ENCODE measurements at regions not wholly inside any gene's neighbourhood (a gene's known extent, or its start where the extent isn't known, plus 50 kb on each side); places are given as distances from the start of the nearest gene placed in this dataset.

DNA sequence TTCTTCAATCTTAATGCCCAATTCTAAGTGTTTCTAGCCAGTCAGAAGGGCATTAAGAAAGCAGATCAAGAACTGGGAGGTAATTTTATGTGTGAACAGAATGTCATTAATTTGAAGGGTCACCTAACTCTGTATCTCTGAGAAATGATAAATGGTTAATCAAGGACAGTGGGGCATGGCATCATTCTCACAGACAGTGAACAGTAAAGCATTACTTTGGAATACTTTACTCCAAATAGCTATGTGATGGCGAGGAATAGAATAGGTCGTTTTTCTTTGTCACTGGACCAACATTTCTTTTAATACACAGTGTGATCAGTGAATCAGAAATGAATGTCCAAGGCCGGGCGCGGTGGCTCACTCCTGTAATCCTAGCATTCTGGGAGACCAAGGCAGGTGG lies 166.1 kb upstream of the KRR1 start:
- TF ChIP-seq, protein P1, sequence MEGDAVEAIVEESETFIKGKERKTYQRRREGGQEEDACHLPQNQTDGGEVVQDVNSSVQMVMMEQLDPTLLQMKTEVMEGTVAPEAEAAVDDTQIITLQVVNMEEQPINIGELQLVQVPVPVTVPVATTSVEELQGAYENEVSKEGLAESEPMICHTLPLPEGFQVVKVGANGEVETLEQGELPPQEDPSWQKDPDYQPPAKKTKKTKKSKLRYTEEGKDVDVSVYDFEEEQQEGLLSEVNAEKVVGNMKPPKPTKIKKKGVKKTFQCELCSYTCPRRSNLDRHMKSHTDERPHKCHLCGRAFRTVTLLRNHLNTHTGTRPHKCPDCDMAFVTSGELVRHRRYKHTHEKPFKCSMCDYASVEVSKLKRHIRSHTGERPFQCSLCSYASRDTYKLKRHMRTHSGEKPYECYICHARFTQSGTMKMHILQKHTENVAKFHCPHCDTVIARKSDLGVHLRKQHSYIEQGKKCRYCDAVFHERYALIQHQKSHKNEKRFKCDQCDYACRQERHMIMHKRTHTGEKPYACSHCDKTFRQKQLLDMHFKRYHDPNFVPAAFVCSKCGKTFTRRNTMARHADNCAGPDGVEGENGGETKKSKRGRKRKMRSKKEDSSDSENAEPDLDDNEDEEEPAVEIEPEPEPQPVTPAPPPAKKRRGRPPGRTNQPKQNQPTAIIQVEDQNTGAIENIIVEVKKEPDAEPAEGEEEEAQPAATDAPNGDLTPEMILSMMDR (conservative IDR thresholded peaks at IDR 0.05; ENCODE audit: low read depth, low read length): no peak
- no peak overlapping the region for H3K4me3 ChIP-seq (ENCODE audit: low read depth, low read length)
- no peak for DNase-seq (ENCODE audit: low read depth)

DNA sequence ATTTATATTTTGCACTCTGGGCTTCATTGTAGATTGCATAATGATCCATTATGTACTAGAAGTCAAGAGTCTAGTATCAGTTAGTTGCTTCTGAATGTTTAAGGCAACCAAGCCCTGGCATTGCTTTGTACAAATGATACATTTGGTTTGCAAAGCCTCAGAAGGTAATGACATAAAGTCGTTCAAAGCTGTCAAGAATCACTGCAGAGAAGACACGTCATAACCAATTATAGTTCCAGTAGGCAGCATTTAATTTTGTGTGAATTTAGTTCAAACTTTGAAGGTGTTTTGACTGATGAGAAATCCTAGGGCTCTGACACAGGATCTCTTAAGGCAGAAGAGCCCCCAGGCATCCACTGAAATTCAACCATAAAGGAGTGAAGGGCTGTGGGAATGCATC lies 163.0 kb upstream of the KRR1 start:
- H3K4me3 ChIP-seq (ENCODE audit: low read depth, low read length): no peak overlapping the region
- no peak for DNase-seq (ENCODE audit: low read depth)
- TF ChIP-seq, protein P1 (conservative IDR thresholded peaks at IDR 0.05; ENCODE audit: low read depth, low read length): no peak

DNA sequence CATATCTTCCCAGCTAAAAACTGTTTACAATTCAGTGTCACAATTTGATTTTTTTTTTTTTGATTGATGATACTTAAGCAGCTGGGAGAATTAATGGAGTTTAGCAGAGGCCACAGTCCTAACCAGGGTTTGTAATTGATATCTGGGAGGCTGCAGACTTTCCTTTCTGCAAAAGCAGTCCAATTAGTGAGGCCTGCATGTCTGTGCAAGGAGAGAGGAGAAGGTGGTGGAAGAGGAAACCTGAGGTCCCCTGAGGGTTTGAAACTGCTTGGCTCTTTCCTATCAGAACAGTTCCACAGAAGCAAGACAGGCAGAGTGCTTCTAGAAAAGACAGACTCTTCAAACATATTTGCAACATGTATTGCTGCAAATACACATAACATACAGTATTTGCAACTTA lies 160.8 kb upstream of the KRR1 start:
- no peak overlapping the region for H3K4me3 ChIP-seq (ENCODE audit: low read depth, low read length)
- no peak for DNase-seq (ENCODE audit: low read depth)
- TF ChIP-seq, protein P1 (conservative IDR thresholded peaks at IDR 0.05; ENCODE audit: low read depth, low read length): no peak

DNA sequence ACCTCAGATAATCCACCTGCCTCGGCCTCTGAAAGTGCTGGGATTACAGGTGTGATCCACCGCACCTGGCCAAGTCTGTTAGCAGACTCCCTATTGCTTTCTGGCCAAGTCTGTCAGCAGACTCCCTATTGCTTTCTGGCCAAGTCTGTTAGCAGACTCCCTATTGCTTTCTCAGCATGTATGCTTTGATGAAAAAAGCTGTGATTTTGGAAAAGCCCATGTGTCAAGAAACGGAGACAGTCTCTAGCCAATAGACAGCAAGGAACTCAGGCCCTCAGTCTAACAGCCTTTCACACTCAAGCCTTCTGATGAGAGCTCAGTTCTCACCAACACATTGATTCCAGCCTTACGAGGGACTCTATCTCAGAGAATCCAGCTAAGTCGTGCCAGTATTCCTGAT lies 158.8 kb upstream of the KRR1 start:
- TF ChIP-seq, protein P1 (conservative IDR thresholded peaks at IDR 0.05; ENCODE audit: low read depth, low read length): no peak
- no peak for DNase-seq (ENCODE audit: low read depth)
- no peak overlapping the region for H3K4me3 ChIP-seq (ENCODE audit: low read depth, low read length)

GRCh38 chr12:75666939-75667334 lies 155.5 kb upstream of the KRR1 start:
- H3K4me3 ChIP-seq (ENCODE audit: low read depth, low read length): no peak overlapping the region
- DNase-seq (ENCODE audit: low read depth): no peak
- TF ChIP-seq, protein P1 (conservative IDR thresholded peaks at IDR 0.05; ENCODE audit: low read depth, low read length): no peak

- TF ChIP-seq, protein P1 (conservative IDR thresholded peaks at IDR 0.05; ENCODE audit: low read depth, low read length): no peak
- DNase-seq (ENCODE audit: low read depth): no peak
- no peak overlapping the region for H3K4me3 ChIP-seq (ENCODE audit: low read depth, low read length)
Measured at GRCh38 chr12:75666126-75666938, 154.9 kb upstream of the KRR1 start.

DNA sequence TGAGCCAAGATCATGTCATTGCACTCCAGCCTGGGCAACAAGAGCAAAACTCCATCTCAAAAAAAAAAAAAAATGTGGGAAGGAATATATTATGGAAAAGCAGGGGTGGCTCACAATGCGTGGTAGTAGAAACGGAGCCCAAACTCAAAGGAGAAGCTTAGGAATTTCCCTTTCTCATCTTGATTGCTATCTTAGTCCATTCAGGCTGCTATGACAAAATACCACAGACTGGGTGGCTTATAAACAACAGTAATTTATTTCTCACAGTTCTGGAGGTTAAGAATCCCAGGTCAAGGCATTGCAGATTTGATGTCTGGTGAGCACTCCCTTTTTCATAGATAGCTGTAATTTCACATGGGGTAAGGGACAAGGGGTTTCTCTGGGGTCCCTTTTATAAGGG lies 153.8 kb upstream of the KRR1 start:
- H3K4me3 ChIP-seq (ENCODE audit: low read depth, low read length): no peak overlapping the region
- TF ChIP-seq, protein P1 (conservative IDR thresholded peaks at IDR 0.05; ENCODE audit: low read depth, low read length): no peak
- no peak for DNase-seq (ENCODE audit: low read depth)
